ENCODE measurements at regions not wholly inside any gene's neighbourhood (a gene's known extent, or its start where the extent isn't known, plus 50 kb on each side); places are given as distances from the start of the nearest gene placed in this dataset.

DNA sequence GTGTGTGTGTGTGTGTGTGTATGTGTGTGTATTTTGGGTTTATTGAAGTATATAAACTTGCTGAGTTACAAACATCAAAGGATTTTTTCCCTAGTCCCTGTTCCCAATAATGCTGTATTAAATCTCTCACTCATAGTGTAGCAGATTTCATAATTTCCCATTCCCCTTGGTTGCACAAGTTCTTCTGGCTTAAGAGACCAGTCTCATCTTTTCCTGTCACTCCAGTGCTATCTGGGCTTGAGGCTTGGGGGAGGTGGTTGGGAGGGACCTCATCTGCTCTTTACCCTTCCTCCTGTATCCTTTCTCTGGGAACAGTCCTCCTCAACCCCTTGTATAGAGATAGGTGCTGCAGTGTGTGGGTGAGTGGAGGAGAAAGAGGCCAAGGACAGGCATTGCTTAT is 285.4 kb upstream of the BOD1L1 start:
- ATAC-seq (ENCODE audit: low read depth) (no peak), DNase-seq (no peak)
- Mint-ChIP-seq H3K27me3 (peaks cover 4% of the 10 kb centered on the region), H3K4me1 (no peaks in the 10 kb centered on the region), H3K36me3 (ENCODE audit: low read depth) (no peaks in the 10 kb centered on the region), H3K27ac (no peak overlapping the region), H3K4me3 (no peak overlapping the region), H3K9me3 (no peaks in the 10 kb centered on the region)
- intact Hi-C loops (cut with micrococcal nuclease), result no loop called here
- ChIA-PET POLR2A (no interaction called here), CTCF (no interaction called here)
- TF ChIP-seq, protein P1, sequence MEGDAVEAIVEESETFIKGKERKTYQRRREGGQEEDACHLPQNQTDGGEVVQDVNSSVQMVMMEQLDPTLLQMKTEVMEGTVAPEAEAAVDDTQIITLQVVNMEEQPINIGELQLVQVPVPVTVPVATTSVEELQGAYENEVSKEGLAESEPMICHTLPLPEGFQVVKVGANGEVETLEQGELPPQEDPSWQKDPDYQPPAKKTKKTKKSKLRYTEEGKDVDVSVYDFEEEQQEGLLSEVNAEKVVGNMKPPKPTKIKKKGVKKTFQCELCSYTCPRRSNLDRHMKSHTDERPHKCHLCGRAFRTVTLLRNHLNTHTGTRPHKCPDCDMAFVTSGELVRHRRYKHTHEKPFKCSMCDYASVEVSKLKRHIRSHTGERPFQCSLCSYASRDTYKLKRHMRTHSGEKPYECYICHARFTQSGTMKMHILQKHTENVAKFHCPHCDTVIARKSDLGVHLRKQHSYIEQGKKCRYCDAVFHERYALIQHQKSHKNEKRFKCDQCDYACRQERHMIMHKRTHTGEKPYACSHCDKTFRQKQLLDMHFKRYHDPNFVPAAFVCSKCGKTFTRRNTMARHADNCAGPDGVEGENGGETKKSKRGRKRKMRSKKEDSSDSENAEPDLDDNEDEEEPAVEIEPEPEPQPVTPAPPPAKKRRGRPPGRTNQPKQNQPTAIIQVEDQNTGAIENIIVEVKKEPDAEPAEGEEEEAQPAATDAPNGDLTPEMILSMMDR (IDR thresholded peaks at IDR 0.05), result no peak

DNA sequence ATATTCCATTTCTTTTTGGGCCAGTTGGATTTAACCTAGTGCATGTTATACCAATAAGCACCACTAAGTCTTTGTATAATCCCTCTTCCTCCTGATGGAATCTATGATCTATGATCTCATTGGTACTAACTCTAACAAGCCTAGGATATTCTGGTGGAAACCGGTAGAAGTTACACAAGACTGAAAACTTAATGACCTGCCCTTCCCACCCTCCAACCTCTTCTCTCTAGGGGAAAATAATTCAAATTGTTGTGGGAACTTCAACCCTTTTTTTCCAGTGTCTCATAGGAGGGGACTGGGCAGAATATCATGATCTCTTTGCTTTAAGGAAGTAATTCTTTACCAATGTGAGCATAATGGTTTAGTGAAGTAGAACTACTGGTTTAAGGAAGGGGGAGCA is 289.5 kb upstream of the BOD1L1 start:
- no peaks in the 10 kb centered on the region for H3K36me3 Mint-ChIP-seq (ENCODE audit: low read depth)

DNA sequence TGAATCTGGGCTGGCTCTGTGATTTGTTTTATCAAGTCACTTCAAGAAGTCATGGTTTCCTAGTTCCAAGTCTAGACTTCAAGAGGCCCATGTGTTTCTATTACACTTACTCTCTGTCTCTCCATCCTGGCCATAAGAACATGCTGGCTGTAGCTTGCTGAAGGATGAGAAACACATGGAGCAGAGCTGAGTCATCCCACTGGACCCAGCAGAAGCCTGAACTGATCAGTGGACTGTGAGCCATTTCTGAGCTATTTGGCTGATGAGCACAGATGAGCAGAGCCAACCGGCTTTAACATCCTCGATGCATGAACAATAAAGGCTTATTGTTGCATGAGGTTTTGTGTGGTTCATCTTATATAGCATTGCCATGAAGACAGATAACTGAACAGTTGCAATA is 290.6 kb upstream of the BOD1L1 start:
- POLR2A ChIA-PET, result no interaction called here
- CTCF ChIA-PET, result no interaction called here
- DNase-seq, result no peak
- no peaks in the 10 kb centered on the region for H3K4me1 Mint-ChIP-seq
- H3K4me3 Mint-ChIP-seq, result no peak overlapping the region
- H3K27me3 Mint-ChIP-seq, result peaks cover 4% of the 10 kb centered on the region
- H3K9me3 Mint-ChIP-seq, result no peaks in the 10 kb centered on the region
- ATAC-seq (ENCODE audit: low read depth), result no peak
- H3K27ac Mint-ChIP-seq, result no peak overlapping the region
- no peaks in the 10 kb centered on the region for H3K36me3 Mint-ChIP-seq (ENCODE audit: low read depth)
- TF ChIP-seq, protein P1 (IDR thresholded peaks at IDR 0.05), result no peak
- intact Hi-C loops (cut with micrococcal nuclease), result no loop called here

More for the DNA sequence above, 289.5 kb upstream of the BOD1L1 start:
- POLR2A ChIA-PET, result no interaction called here
- Mint-ChIP-seq H3K27ac (no peak overlapping the region), H3K4me3 (no peak overlapping the region), H3K4me1 (no peaks in the 10 kb centered on the region), H3K9me3 (no peaks in the 10 kb centered on the region), H3K27me3 (peaks cover 4% of the 10 kb centered on the region)
- intact Hi-C loops (cut with micrococcal nuclease), result no loop called here
- ATAC-seq (ENCODE audit: low read depth), result no peak
- DNase-seq, result no peak
- CTCF ChIA-PET, result no interaction called here
- TF ChIP-seq, protein P1 (IDR thresholded peaks at IDR 0.05), result no peak

DNA sequence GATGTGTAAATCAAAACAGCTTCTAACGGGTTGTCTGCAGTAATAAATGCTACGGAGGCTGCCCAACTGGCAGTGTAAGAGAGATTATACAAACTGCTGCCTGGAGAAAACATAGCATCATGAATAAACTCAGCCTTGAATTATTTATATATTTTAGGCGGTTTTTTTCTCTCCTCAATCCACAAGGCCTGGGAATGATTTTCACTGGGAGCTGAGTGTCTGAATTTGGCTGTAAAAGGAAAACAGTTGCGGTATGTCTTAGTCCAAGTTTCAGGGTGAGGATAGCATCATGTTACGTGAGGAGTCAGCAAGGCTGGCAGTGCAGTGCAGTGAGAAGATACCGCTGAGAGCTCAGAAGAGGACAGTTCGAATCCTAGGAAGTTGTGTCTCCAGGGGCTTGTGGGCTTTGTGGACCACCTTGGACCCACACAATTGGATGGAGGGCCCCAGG is 291.5 kb upstream of the BOD1L1 start:
- CTCF ChIA-PET, result no interaction called here
- H3K4me1 Mint-ChIP-seq, result no peaks in the 10 kb centered on the region
- peaks cover 4% of the 10 kb centered on the region for H3K27me3 Mint-ChIP-seq
- H3K27ac Mint-ChIP-seq, result no peak overlapping the region
- POLR2A ChIA-PET, result no interaction called here
- H3K4me3 Mint-ChIP-seq, result no peak overlapping the region
- no peaks in the 10 kb centered on the region for H3K9me3 Mint-ChIP-seq
- intact Hi-C loops (cut with micrococcal nuclease), result no loop called here
- H3K36me3 Mint-ChIP-seq (ENCODE audit: low read depth), result no peaks in the 10 kb centered on the region
- DNase-seq, result no peak
- ATAC-seq (ENCODE audit: low read depth), result no peak
- TF ChIP-seq, protein P1 (IDR thresholded peaks at IDR 0.05), result no peak

DNA sequence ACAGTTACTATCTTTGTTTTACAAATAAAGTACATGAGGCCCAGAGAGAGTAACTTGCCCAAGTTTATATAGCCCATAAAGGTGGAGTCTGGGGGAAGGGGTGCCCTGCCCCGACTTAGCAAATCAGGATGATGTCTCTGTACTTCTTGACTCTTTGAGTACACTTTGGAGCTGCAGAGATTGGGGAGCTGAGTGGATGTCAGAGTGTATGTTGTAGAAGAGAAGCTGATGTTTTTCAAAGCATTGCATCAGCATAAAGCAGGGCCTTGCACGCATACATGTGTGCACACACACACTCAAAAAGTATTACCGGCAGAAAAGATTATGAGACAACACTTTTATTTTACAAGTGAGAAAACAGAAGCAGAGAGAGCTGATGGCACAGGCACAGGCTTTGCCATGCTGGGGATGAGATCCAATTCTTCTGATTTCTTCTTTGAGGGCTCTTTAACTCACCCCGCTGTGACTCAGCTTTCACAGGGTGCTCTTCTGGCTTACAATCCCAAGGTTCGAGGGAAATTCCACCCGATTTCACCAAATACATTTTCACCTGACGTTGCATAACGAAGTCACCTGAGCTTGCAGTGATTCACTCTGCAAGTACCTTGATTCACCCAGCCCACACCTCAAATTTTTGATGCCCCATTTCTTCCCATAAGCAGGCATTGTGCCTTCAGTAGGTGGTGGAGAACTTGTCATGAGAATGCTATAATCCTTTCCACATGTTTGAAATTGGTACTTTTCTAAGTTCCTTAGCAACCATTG is 292.8 kb upstream of the BOD1L1 start:
- no peak for ATAC-seq (ENCODE audit: low read depth)
- intact Hi-C loops (cut with micrococcal nuclease), result no loop called here
- Mint-ChIP-seq H3K4me1 (no peaks in the 10 kb centered on the region), H3K36me3 (ENCODE audit: low read depth) (no peaks in the 10 kb centered on the region), H3K27ac (no peak overlapping the region), H3K4me3 (no peak overlapping the region), H3K9me3 (no peaks in the 10 kb centered on the region), H3K27me3 (no peaks in the 10 kb centered on the region)
- TF ChIP-seq, protein P1 (IDR thresholded peaks at IDR 0.05), result no peak
- ChIA-PET CTCF (no interaction called here), POLR2A (no interaction called here)
- DNase-seq, result no peak

All from activated B cell treated with CpG ODN at 0.5 μM for 24 hours (primary cell).